Uterus (tissue), 2 donors: ENCODE measurements at regions not wholly inside any gene's neighbourhood (a gene's known extent, or its start where the extent isn't known, plus 50 kb on each side); places are given as distances from the start of the nearest gene placed in this dataset.

Experiments used
- POLR2A ChIP-seq, 2 donors: fragments of 450-650 bp; IDR thresholded peaks; one replicate each; pipeline ENCODE4 v1.6.1; 2016; ENCODE audit warnings: antibody characterized with exemption in 2 of 2, mild to moderate bottlenecking in 1 of 2, moderate library complexity in 1 of 2
- TF ChIP-seq, protein P1 (sequence below), 4 experiments: fragments of 200-600 bp in 2 of 4; fragments of 450-650 bp in 2 of 4; sonication (generic) in 2 of 4; IDR thresholded peaks; one replicate each; pipeline ENCODE4 v1.5.1; 2016 to 2019; ENCODE audit warnings: antibody characterized with exemption in 4 of 4, mild to moderate bottlenecking in 2 of 4, moderate library complexity in 1 of 4

DNA sequence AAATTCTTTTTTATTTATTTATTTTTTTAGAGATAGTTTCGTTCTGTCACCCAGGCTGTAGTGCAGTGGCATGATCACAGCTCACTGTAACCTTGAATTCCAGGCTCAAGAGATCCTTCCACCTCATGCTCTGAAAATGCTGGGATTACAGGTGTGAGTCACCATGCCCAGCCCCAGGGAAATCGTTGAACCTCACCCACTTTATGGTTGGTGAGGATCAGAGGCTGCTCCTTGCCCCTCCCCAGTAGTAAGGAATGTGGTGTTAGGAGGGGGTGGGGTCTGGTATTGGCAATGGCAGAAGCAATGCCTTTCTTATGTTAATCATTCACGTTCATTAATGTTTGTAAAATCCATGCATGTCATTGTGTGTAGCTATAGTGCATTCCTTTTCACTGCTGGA is 161.9 kb downstream of the SUCLG1 start:
- no peak for TF ChIP-seq POLR2A (IDR thresholded peaks at IDR 0.05)
- TF ChIP-seq, protein P1, sequence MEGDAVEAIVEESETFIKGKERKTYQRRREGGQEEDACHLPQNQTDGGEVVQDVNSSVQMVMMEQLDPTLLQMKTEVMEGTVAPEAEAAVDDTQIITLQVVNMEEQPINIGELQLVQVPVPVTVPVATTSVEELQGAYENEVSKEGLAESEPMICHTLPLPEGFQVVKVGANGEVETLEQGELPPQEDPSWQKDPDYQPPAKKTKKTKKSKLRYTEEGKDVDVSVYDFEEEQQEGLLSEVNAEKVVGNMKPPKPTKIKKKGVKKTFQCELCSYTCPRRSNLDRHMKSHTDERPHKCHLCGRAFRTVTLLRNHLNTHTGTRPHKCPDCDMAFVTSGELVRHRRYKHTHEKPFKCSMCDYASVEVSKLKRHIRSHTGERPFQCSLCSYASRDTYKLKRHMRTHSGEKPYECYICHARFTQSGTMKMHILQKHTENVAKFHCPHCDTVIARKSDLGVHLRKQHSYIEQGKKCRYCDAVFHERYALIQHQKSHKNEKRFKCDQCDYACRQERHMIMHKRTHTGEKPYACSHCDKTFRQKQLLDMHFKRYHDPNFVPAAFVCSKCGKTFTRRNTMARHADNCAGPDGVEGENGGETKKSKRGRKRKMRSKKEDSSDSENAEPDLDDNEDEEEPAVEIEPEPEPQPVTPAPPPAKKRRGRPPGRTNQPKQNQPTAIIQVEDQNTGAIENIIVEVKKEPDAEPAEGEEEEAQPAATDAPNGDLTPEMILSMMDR (IDR thresholded peaks at IDR 0.05), result no peak
